OCI-LY7 (cell line): ENCODE measurements at regions not wholly inside any gene's neighbourhood (a gene's known extent, or its start where the extent isn't known, plus 50 kb on each side); places are given as distances from the start of the nearest gene placed in this dataset.

ENCODE experiments used
- BruUV-seq: library from RNA; stranded (reverse); fragments of 400-500 nt; replicated peaks from 2 replicates; lab custom pipeline; 2021; lab: Mats Ljungman, UMichigan
- CTCF ChIA-PET: fragments of 300-600 bp; sonication (Branson Sonifier 250); formaldehyde crosslinking; loops from one replicate; lab custom pipeline; 2022; ENCODE audit warnings: antibody characterized with exemption; ENCODE audit not compliant: unreplicated experiment; lab: Charles Lee
- POLR2A ChIA-PET: fragments of 300-600 bp; sonication (Branson Sonifier 250); formaldehyde crosslinking; loops from one replicate; lab custom pipeline; 2022; ENCODE audit warnings: antibody characterized with exemption; lab: Charles Lee
- DNase-seq: peaks from one replicate; pipeline ENCODE4 v3.0.0-alpha.2; 2015; ENCODE audit warnings: low spot score
- H2AFZ ChIP-seq: fragments of 200-600 bp; sonication (generic), shearing (Covaris generic); 2 replicates; pipeline ENCODE4 v1.6.1; 2014; ENCODE audit warnings: mild to moderate bottlenecking, antibody characterized with exemption, low read length, moderate library complexity
- H3K27ac ChIP-seq: fragments of 200-600 bp; sonication (generic); 2 replicates; pipeline ENCODE4 v1.5.1; 2014; ENCODE audit warnings: mixed run types, low read depth, mild to moderate bottlenecking, moderate library complexity, low read length, inconsistent platforms; ENCODE audit not compliant: poor library complexity, severe bottlenecking
- H3K36me3 ChIP-seq: fragments of 200-600 bp; sonication (generic); 2 replicates; pipeline ENCODE4 v1.6.1; 2014; ENCODE audit warnings: mild to moderate bottlenecking, antibody characterized with exemption, low read length, moderate library complexity, mixed read lengths; ENCODE audit not compliant: insufficient read depth
- H3K4me1 ChIP-seq: fragments of 200-600 bp; sonication (generic); 2 replicates; pipeline ENCODE4 v1.5.1; 2014; ENCODE audit warnings: mild to moderate bottlenecking, low read length; ENCODE audit not compliant: insufficient read depth, poor library complexity, severe bottlenecking
- H3K4me2 ChIP-seq: fragments of 200-600 bp; sonication (generic); 2 replicates; pipeline ENCODE4 v1.6.1; 2014; ENCODE audit warnings: mild to moderate bottlenecking, low read length
- H3K4me3 ChIP-seq: fragments of 200-600 bp; sonication (generic); 2 replicates; pipeline ENCODE4 v1.5.1; 2014; ENCODE audit warnings: mild to moderate bottlenecking, low read depth, low read length; ENCODE audit not compliant: poor library complexity, severe bottlenecking
- H3K79me2 ChIP-seq: fragments of 200-600 bp; sonication (generic); 2 replicates; pipeline ENCODE4 v1.6.1; 2016; ENCODE audit warnings: low read depth, mild to moderate bottlenecking, low read length, moderate library complexity, mixed read lengths; ENCODE audit not compliant: insufficient read depth
- H3K9me2 ChIP-seq: fragments of 200-600 bp; sonication (generic); 2 replicates; pipeline ENCODE4 v1.6.1; 2016; ENCODE audit warnings: mild to moderate bottlenecking, low read length, mixed read lengths; ENCODE audit not compliant: insufficient read depth
- H3K9me3 ChIP-seq: fragments of 200-600 bp; sonication (generic); 2 replicates; pipeline ENCODE4 v1.6.1; 2014; ENCODE audit warnings: mild to moderate bottlenecking, mixed run types, low read length, mixed read lengths
- H4K20me1 ChIP-seq: fragments of 200-600 bp; sonication (generic); 2 replicates; pipeline ENCODE4 v1.6.1; 2014; ENCODE audit warnings: mild to moderate bottlenecking, antibody characterized with exemption, low read length, moderate library complexity, mixed read lengths; ENCODE audit not compliant: insufficient read depth
- EZH2phosphoT487 ChIP-seq: fragments of 200-600 bp; sonication (generic); IDR thresholded peaks from 2 replicates; pipeline ENCODE4 v1.6.1; 2018; ENCODE audit warnings: low read depth, borderline replicate concordance, mild to moderate bottlenecking, mixed run types, antibody characterized with exemption, low read length, moderate library complexity, mixed read lengths
- intact Hi-C: fragments of 100-400 bp; cut with micrococcal nuclease; formaldehyde crosslinking; loops from one replicate; pipeline ENCODE4 v1.10.0; 2022; ENCODE audit not compliant: unreplicated experiment
- TF ChIP-seq, protein P1 (sequence below): fragments of 200-600 bp; sonication (generic); conservative IDR thresholded peaks from 2 replicates; pipeline ENCODE4 v1.5.1; 2014; ENCODE audit warnings: mild to moderate bottlenecking, antibody characterized with exemption, low read length, moderate library complexity, mixed read lengths

DNA sequence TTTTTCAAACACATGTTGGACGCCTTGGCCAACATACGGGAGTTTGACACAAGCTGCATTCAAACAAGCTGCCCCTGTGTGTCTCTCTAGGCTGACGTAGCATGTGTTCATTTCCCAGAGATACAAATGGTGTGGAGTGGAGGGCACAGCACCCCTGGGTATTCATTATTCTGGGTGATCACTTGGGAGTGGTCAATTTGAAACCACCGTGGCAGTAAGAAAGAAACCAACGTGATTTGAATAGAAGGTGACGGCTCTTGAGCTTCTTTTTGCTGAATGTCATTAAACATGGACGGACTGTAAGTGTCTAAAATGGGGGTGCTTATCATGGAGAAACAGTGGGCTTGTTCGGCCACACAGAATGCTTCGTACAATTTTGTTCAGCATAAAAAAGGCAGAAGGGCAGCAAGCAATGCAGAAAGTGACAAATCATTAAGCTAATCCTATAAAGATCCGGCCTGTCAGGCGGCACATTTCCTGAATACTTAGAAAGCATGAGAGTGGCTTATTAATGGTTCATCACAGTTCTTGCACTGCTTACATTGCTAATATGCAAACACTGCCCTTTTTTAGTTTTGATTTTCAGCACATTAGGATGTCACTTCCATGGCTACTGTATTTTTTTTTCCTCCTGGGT, 1261.9 kb upstream of the CITED2 start:
- no peaks in the 10 kb centered on the region; the same call in 1 of the 2 replicates for H3K9me2 ChIP-seq
- H2AFZ ChIP-seq: no peak overlapping the region
- H3K79me2 ChIP-seq: no peaks in the 10 kb centered on the region
- H3K4me2 ChIP-seq: no peak overlapping the region
- no peak overlapping the region for H3K27ac ChIP-seq
- no peak overlapping the region for H3K4me3 ChIP-seq
- H3K4me1 ChIP-seq: no peaks in the 10 kb centered on the region
- H3K9me3 ChIP-seq: no peaks in the 10 kb centered on the region
- ChIA-PET POLR2A (no interaction called here), CTCF (no interaction called here)
- BruUV-seq: no TSS peak
- H4K20me1 ChIP-seq: no peaks in the 10 kb centered on the region
- no peaks in the 10 kb centered on the region for H3K36me3 ChIP-seq
- TF ChIP-seq, protein P1, sequence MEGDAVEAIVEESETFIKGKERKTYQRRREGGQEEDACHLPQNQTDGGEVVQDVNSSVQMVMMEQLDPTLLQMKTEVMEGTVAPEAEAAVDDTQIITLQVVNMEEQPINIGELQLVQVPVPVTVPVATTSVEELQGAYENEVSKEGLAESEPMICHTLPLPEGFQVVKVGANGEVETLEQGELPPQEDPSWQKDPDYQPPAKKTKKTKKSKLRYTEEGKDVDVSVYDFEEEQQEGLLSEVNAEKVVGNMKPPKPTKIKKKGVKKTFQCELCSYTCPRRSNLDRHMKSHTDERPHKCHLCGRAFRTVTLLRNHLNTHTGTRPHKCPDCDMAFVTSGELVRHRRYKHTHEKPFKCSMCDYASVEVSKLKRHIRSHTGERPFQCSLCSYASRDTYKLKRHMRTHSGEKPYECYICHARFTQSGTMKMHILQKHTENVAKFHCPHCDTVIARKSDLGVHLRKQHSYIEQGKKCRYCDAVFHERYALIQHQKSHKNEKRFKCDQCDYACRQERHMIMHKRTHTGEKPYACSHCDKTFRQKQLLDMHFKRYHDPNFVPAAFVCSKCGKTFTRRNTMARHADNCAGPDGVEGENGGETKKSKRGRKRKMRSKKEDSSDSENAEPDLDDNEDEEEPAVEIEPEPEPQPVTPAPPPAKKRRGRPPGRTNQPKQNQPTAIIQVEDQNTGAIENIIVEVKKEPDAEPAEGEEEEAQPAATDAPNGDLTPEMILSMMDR: no peak
- TF ChIP-seq EZH2phosphoT487: no peak
- no peak for DNase-seq
- intact Hi-C loops: no loop called here

DNA sequence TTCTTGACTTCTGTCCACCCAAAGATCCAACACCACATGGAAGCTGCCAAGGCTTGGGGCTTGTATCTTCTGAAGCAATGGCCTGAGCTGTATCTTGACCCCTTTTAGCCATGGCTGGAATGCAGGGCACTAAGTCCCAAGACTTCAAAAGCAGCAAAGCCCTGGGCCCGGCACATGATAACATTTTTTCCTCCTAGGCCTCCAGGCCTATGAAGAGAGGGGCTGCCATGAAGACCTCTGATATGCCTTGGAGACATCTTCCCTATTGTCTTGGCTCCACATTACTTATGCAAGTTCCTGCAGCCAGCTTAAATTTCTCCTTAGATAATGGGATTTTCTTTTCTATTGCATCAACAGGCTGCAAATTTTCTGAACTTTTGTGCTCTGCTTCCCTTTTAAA, 1252.6 kb upstream of the CITED2 start:
- H3K4me3 ChIP-seq: no peak overlapping the region
- H4K20me1 ChIP-seq: no peaks in the 10 kb centered on the region
- H3K9me2 ChIP-seq: no peaks in the 10 kb centered on the region
- POLR2A ChIA-PET: no interaction called here
- no peaks in the 10 kb centered on the region for H3K36me3 ChIP-seq
- H3K4me1 ChIP-seq: no peaks in the 10 kb centered on the region
- H3K27ac ChIP-seq: no peak overlapping the region
- no peak for DNase-seq
- H3K4me2 ChIP-seq: no peak overlapping the region
- TF ChIP-seq EZH2phosphoT487: no peak
- TF ChIP-seq, protein P1: no peak
- CTCF ChIA-PET: no interaction called here
- no peaks in the 10 kb centered on the region for H3K79me2 ChIP-seq
- H2AFZ ChIP-seq: no peak overlapping the region
- H3K9me3 ChIP-seq: no peaks in the 10 kb centered on the region
- no TSS peak for BruUV-seq
- intact Hi-C loops: no loop called here

DNA sequence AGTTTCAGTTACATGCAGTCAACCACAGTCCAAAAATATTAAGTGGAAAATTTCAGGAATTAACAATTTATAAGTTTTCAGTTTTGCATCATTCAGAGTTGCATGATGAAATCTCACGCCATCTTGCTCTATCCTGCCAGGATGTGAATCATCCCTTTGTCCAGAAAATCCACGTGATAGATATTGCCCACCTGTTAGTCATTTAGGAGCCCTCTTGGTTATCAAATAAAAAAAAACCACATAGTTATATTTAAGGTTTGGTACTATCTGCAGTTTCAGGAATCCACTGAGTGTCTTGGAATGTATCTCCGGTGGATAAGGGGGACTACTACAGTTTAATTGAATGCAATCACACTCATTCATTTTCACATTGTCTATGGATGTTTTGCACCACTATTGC, 1249.0 kb upstream of the CITED2 start:
- intact Hi-C loops: no loop called here
- POLR2A ChIA-PET: no interaction called here
- Histone ChIP-seq H3K9me2 (no peaks in the 10 kb centered on the region), H3K4me1 (no peaks in the 10 kb centered on the region), H2AFZ (no peak overlapping the region), H3K9me3 (no peaks in the 10 kb centered on the region), H3K27ac (no peak overlapping the region), H3K36me3 (no peaks in the 10 kb centered on the region), H4K20me1 (no peaks in the 10 kb centered on the region), H3K4me3 (no peak overlapping the region), H3K79me2 (no peaks in the 10 kb centered on the region), H3K4me2 (no peak overlapping the region)
- CTCF ChIA-PET: no interaction called here
- no peak for DNase-seq
- BruUV-seq: no TSS peak
- TF ChIP-seq EZH2phosphoT487: no peak
- TF ChIP-seq, protein P1: no peak
